ENCODE measurements at regions not wholly inside any gene's neighbourhood (a gene's known extent, or its start where the extent isn't known, plus 50 kb on each side); places are given as distances from the start of the nearest gene placed in this dataset.

GRCh38 chr9:86550401-86550800, 196.2 kb upstream of the TUT7 start:
- H3K9me3 ChIP-seq (ENCODE audit: control insufficient read depth, low read length), result no peaks in the 10 kb centered on the region
- H3K27ac ChIP-seq (ENCODE audit: low read depth in 1 of 2, low read length in 2 of 2), result no peak overlapping the region
- H3K4me1 ChIP-seq (ENCODE audit: control insufficient read depth in 1 of 2, insufficient read depth in 2 of 2, low read length in 2 of 2), result no peaks in the 10 kb centered on the region
- WGBS, 2 donors, result 94 to 95% methylated on average over 2 of the region's 2 CpGs
- DNase-seq (no peak), ATAC-seq (ENCODE audit: low FRiP score) (no peak)
- intact Hi-C loops (cut with DNase I), result no loop called here
- no peaks in the 10 kb centered on the region for H3K36me3 ChIP-seq (ENCODE audit: control insufficient read depth in 1 of 2, insufficient read depth in 2 of 2, low read length in 1 of 2)
- no peaks in the 10 kb centered on the region for H3K27me3 ChIP-seq (ENCODE audit: control insufficient read depth in 1 of 2, insufficient read depth in 2 of 2, low read length in 1 of 2)
- no peak overlapping the region for H3K4me3 ChIP-seq (ENCODE audit: low read length in 2 of 2)

GRCh38 chr9:86549920-86550319, 195.7 kb upstream of the TUT7 start:
- 74 to 78% methylated on average over 2 of the region's 2 CpGs for WGBS, 2 donors
- no peaks in the 10 kb centered on the region for H3K4me1 ChIP-seq (ENCODE audit: control insufficient read depth in 1 of 2, insufficient read depth in 2 of 2, low read length in 2 of 2)
- intact Hi-C loops (cut with DNase I), result no loop called here
- H3K36me3 ChIP-seq (ENCODE audit: control insufficient read depth in 1 of 2, insufficient read depth in 2 of 2, low read length in 1 of 2), result no peaks in the 10 kb centered on the region
- no peak overlapping the region for H3K27ac ChIP-seq (ENCODE audit: low read depth in 1 of 2, low read length in 2 of 2)
- no peaks in the 10 kb centered on the region for H3K9me3 ChIP-seq (ENCODE audit: control insufficient read depth, low read length)
- ATAC-seq (ENCODE audit: low FRiP score) (no peak), DNase-seq (no peak)
- no peak overlapping the region for H3K4me3 ChIP-seq (ENCODE audit: low read length in 2 of 2)
- H3K27me3 ChIP-seq (ENCODE audit: control insufficient read depth in 1 of 2, insufficient read depth in 2 of 2, low read length in 1 of 2), result no peaks in the 10 kb centered on the region

GRCh38 chr9:86549401-86549811, 195.2 kb upstream of the TUT7 start:
- no peaks in the 10 kb centered on the region for H3K9me3 ChIP-seq (ENCODE audit: control insufficient read depth, low read length)
- no peak overlapping the region for H3K4me3 ChIP-seq (ENCODE audit: low read length in 2 of 2)
- H3K36me3 ChIP-seq (ENCODE audit: control insufficient read depth in 1 of 2, insufficient read depth in 2 of 2, low read length in 1 of 2), result no peaks in the 10 kb centered on the region
- no peaks in the 10 kb centered on the region for H3K4me1 ChIP-seq (ENCODE audit: control insufficient read depth in 1 of 2, insufficient read depth in 2 of 2, low read length in 2 of 2)
- DNase-seq (no peak), ATAC-seq (ENCODE audit: low FRiP score) (no peak)
- H3K27ac ChIP-seq (ENCODE audit: low read depth in 1 of 2, low read length in 2 of 2), result no peak overlapping the region
- 82 to 90% methylated on average over 2 of the region's 2 CpGs for WGBS, 2 donors
- intact Hi-C loops (cut with DNase I), result no loop called here
- no peaks in the 10 kb centered on the region for H3K27me3 ChIP-seq (ENCODE audit: control insufficient read depth in 1 of 2, insufficient read depth in 2 of 2, low read length in 1 of 2)

DNA sequence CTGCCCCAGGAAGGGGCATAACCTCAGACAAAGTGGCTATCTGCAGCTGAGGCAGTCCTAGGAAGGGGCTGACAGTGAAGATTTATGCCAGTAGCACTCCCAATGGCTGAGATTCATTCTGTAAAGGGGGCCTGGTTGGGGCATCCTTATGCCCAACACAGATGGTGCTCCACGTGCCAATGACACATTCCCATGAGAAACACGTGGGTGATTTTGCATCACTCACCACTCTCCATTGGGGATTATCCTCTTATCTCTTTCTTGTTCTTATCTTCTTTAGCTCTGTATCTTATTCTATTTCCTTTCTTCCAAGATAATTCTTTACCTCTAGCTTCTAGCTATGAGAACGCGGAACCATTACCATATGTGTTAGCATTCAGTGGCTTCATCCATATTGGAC, 194.0 kb upstream of the TUT7 start:
- 91 to 93% methylated on average over 4 of the region's 4 CpGs for WGBS, 2 donors
- no peak overlapping the region for H3K27ac ChIP-seq (ENCODE audit: low read depth in 1 of 2, low read length in 2 of 2)
- no peak for ATAC-seq (ENCODE audit: low FRiP score)

DNA sequence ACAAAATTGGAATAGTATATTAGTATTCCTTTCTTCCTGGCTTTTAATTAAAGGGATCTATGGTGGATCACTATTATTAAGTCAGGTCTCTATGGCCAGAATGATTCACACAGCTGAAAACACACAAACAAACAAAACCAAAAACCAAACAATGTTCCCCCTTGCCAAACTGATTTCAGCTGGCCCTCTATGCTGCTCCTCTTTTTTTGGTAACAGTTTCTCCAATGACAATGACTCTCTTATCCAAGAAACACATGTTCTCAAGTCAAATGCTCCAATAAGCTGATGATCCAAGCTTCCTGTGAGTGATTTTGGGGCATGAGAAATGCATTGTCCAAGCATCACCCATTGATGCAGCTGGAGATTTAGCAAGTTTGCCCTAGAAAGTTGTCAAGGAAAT, 193.4 kb upstream of the TUT7 start:
- H3K4me3 ChIP-seq (ENCODE audit: low read length in 2 of 2), result no peak overlapping the region
- H3K4me1 ChIP-seq (ENCODE audit: control insufficient read depth in 1 of 2, insufficient read depth in 2 of 2, low read length in 2 of 2), result no peaks in the 10 kb centered on the region
- H3K9me3 ChIP-seq (ENCODE audit: control insufficient read depth, low read length), result no peaks in the 10 kb centered on the region
- no peaks in the 10 kb centered on the region for H3K27me3 ChIP-seq (ENCODE audit: control insufficient read depth in 1 of 2, insufficient read depth in 2 of 2, low read length in 1 of 2)
- H3K36me3 ChIP-seq (ENCODE audit: control insufficient read depth in 1 of 2, insufficient read depth in 2 of 2, low read length in 1 of 2), result no peaks in the 10 kb centered on the region
- no peak overlapping the region for H3K27ac ChIP-seq (ENCODE audit: low read depth in 1 of 2, low read length in 2 of 2)
- intact Hi-C loops (cut with DNase I), result no loop called here
- no peak for ATAC-seq (ENCODE audit: low FRiP score)
- no peak for DNase-seq

More for the DNA sequence above, 194.0 kb upstream of the TUT7 start:
- H3K36me3 ChIP-seq (ENCODE audit: control insufficient read depth in 1 of 2, insufficient read depth in 2 of 2, low read length in 1 of 2), result no peaks in the 10 kb centered on the region
- H3K9me3 ChIP-seq (ENCODE audit: control insufficient read depth, low read length), result no peaks in the 10 kb centered on the region
- intact Hi-C loops (cut with DNase I), result no loop called here
- H3K4me1 ChIP-seq (ENCODE audit: control insufficient read depth in 1 of 2, insufficient read depth in 2 of 2, low read length in 2 of 2), result no peaks in the 10 kb centered on the region
- H3K4me3 ChIP-seq (ENCODE audit: low read length in 2 of 2), result no peak overlapping the region
- H3K27me3 ChIP-seq (ENCODE audit: control insufficient read depth in 1 of 2, insufficient read depth in 2 of 2, low read length in 1 of 2), result no peaks in the 10 kb centered on the region
- DNase-seq, result no peak

DNA sequence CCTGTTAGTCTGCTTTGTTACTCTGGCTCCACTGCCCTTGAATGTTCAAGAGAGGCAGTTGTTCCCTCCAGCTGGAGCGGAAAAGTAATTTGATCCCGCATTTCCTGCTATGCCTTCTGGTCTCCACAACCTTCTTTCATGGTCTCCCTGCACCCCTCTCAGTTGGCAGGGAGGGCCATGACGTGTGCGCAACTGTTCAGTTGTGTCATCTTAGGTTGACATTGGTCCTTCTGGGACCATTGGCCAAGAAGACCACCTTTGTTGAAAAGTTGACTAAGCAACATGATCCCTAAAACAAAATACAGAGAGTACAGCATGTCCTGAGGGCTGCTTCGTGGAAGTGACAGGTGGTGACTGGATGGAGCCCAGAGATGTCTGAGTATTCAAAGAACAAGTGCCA, 192.5 kb upstream of the TUT7 start:
- H3K36me3 ChIP-seq (ENCODE audit: control insufficient read depth in 1 of 2, insufficient read depth in 2 of 2, low read length in 1 of 2), result no peaks in the 10 kb centered on the region
- no peak for DNase-seq
- no peak for ATAC-seq (ENCODE audit: low FRiP score)
- no peaks in the 10 kb centered on the region for H3K27me3 ChIP-seq (ENCODE audit: control insufficient read depth in 1 of 2, insufficient read depth in 2 of 2, low read length in 1 of 2)
- no peaks in the 10 kb centered on the region for H3K9me3 ChIP-seq (ENCODE audit: control insufficient read depth, low read length)
- H3K4me1 ChIP-seq (ENCODE audit: control insufficient read depth in 1 of 2, insufficient read depth in 2 of 2, low read length in 2 of 2), result no peaks in the 10 kb centered on the region
- WGBS, 2 donors, result 88 to 90% methylated on average over 5 of the region's 5 CpGs
- no peak overlapping the region for H3K4me3 ChIP-seq (ENCODE audit: low read length in 2 of 2)
- H3K27ac ChIP-seq (ENCODE audit: low read depth in 1 of 2, low read length in 2 of 2), result no peak overlapping the region
- intact Hi-C loops (cut with DNase I), result no loop called here

- Histone ChIP-seq H3K4me3 (ENCODE audit: low read length in 2 of 2) (no peak overlapping the region), H3K4me1 (ENCODE audit: control insufficient read depth in 1 of 2, insufficient read depth in 2 of 2, low read length in 2 of 2) (no peaks in the 10 kb centered on the region), H3K27ac (ENCODE audit: low read depth in 1 of 2, low read length in 2 of 2) (no peak overlapping the region), H3K36me3 (ENCODE audit: control insufficient read depth in 1 of 2, insufficient read depth in 2 of 2, low read length in 1 of 2) (no peaks in the 10 kb centered on the region), H3K9me3 (ENCODE audit: control insufficient read depth, low read length) (no peaks in the 10 kb centered on the region), H3K27me3 (ENCODE audit: control insufficient read depth in 1 of 2, insufficient read depth in 2 of 2, low read length in 1 of 2) (no peaks in the 10 kb centered on the region)
- intact Hi-C loops (cut with DNase I), result no loop called here
- WGBS, 2 donors, result 17 to 34% methylated on average over 2 of the region's 2 CpGs
- ATAC-seq (ENCODE audit: low FRiP score), result no peak
- DNase-seq, result no peak
Measured at GRCh38 chr9:86545090-86545489, 190.9 kb upstream of the TUT7 start.

DNA sequence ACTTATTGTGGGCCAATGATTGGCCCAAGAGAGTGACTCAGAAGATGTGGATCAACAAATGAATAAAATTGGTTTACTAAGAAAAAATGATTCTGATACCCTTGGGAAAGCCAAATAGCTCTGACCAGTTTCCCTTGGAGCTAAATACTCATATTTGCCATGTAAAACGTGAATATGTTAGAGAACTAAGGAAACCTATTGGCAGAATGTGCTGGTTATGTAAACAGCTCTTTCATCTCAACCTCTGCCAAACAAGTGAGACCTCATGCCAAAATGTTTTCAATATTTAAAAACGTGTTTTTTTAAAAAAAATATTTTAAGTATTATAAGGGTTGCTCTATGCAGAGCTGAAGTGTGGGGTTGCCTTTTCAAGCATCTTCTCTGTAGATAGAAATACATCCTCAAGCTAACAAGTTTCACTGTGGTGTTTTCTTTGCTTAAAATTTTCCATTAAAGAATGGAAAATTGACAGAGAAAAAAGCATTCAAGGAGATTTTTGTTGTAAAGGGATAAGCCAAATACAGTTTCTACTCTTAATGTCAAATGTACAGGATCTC, 186.9 kb upstream of the TUT7 start:
- Histone ChIP-seq H3K9me3 (ENCODE audit: control insufficient read depth, low read length) (no peaks in the 10 kb centered on the region), H3K4me3 (ENCODE audit: low read length in 2 of 2) (no peak overlapping the region), H3K27me3 (ENCODE audit: control insufficient read depth in 1 of 2, insufficient read depth in 2 of 2, low read length in 1 of 2) (no peaks in the 10 kb centered on the region), H3K4me1 (ENCODE audit: control insufficient read depth in 1 of 2, insufficient read depth in 2 of 2, low read length in 2 of 2) (no peaks in the 10 kb centered on the region), H3K27ac (ENCODE audit: low read depth in 1 of 2, low read length in 2 of 2) (no peak overlapping the region), H3K36me3 (ENCODE audit: control insufficient read depth in 1 of 2, insufficient read depth in 2 of 2, low read length in 1 of 2) (no peaks in the 10 kb centered on the region)
- ATAC-seq (ENCODE audit: low FRiP score) (no peak), DNase-seq (no peak)
- intact Hi-C loops (cut with DNase I), result no loop called here
- WGBS, 2 donors, result 0 to 3% methylated on average over 2 of the region's 2 CpGs

GRCh38 chr9:86535406-86535915, 181.3 kb upstream of the TUT7 start:
- H3K27ac ChIP-seq (ENCODE audit: low read depth in 1 of 2, low read length in 2 of 2), result no peak overlapping the region
- WGBS, 2 donors, result 92 to 93% methylated on average over 5 of the region's 5 CpGs
- ATAC-seq (ENCODE audit: low FRiP score), result no peak

More at GRCh38 chr9:86535406-86535915, 181.3 kb upstream of the TUT7 start:
- DNase-seq, result no peak
- Histone ChIP-seq H3K36me3 (ENCODE audit: control insufficient read depth in 1 of 2, insufficient read depth in 2 of 2, low read length in 1 of 2) (no peaks in the 10 kb centered on the region), H3K27me3 (ENCODE audit: control insufficient read depth in 1 of 2, insufficient read depth in 2 of 2, low read length in 1 of 2) (no peaks in the 10 kb centered on the region), H3K4me3 (ENCODE audit: low read length in 2 of 2) (no peak overlapping the region), H3K4me1 (ENCODE audit: control insufficient read depth in 1 of 2, insufficient read depth in 2 of 2, low read length in 2 of 2) (no peaks in the 10 kb centered on the region), H3K9me3 (ENCODE audit: control insufficient read depth, low read length) (no peaks in the 10 kb centered on the region)
- intact Hi-C loops (cut with DNase I), result no loop called here
